ENCODE measurements at regions not wholly inside any gene's neighbourhood (a gene's known extent, or its start where the extent isn't known, plus 50 kb on each side); places are given as distances from the start of the nearest gene placed in this dataset.

DNA sequence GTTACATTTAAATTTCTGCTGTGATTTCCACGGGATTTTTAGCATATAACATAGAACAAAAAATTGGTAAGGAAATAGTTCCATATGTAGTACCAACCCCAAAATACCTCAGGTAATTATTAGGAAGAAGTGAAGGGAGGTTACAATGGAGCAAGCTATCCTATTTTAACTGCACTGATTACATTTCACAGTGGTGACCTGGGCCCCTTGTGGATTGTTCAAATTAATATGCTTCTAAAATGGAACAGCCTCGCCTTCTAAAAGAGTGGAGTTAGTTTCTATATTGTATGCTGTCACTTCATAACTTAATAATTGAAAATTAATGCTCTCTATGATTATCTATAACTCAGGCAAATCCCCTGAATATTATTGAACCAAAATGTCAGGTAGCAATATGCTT lies 651.7 kb upstream of the GBE1 start:
- Mint-ChIP-seq H3K27me3 (no peaks in the 10 kb centered on the region), H3K9me3 (peaks cover 10 to 13% (median 11%) of the 10 kb centered on the region in 3 donors)
- POLR2A ChIA-PET = no interaction called here

DNA sequence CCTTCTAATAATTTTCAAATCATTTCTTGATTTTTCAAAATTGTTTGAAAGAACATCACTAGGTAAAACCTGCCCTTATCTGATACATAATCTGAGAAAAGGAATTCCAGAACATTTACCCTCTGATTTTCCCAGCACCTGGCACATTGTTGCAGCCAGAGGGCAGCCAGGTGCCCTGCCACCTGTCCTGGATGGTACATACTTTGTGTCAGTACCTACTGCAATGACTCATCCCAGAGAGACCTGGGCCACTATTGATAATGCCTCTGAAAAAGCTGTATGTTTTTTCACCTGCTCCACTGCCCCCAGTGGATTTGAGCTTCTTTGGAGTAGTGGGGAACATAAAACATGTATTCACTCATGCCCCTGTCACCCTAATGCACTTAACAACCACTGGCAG lies 648.9 kb upstream of the GBE1 start:
- Histone ChIP-seq H3K36me3 (ENCODE audit: control insufficient read depth in 2 of 2, extremely low read depth in 1 of 2, insufficient read depth in 1 of 2, low read length in 1 of 2) (no peaks in the 10 kb centered on the region), H3K27me3 (replicated peaks in 1 of 2; ENCODE audit: control insufficient read depth in 2 of 2, extremely low read depth in 1 of 2, insufficient read depth in 2 of 2, low read length in 1 of 2) (no peaks in the 10 kb centered on the region), H3K4me3 (ENCODE audit: control insufficient read depth in 1 of 2, extremely low read depth in 1 of 2, low read length in 1 of 2) (no peak overlapping the region), H3K27ac (ENCODE audit: low read length) (no peak overlapping the region), H3K9me3 (no peaks in the 10 kb centered on the region), H3K4me1 (ENCODE audit: control insufficient read depth in 1 of 2, extremely low read depth in 1 of 2, insufficient read depth in 2 of 2, low read length in 2 of 2) (no peaks in the 10 kb centered on the region)
- POLR2A ChIA-PET = no interaction called here
- no peaks in the 10 kb centered on the region for H3K4me1 Mint-ChIP-seq
- H3K27ac Mint-ChIP-seq = no peak overlapping the region
- ATAC-seq (replicated peaks in 1 of 4) (no peak), DNase-seq (no peak)
- peaks cover 8 to 11% (median 10%) of the 10 kb centered on the region in 3 donors for H3K9me3 Mint-ChIP-seq
- H3K27me3 Mint-ChIP-seq = no peaks in the 10 kb centered on the region
- no peaks in the 10 kb centered on the region for H3K36me3 Mint-ChIP-seq
- CTCF ChIA-PET = no interaction called here
- no peak overlapping the region for H3K4me3 Mint-ChIP-seq

More for the DNA sequence above, 651.7 kb upstream of the GBE1 start:
- ATAC-seq (replicated peaks in 1 of 4) (no peak), DNase-seq (no peak)
- no peak overlapping the region for H3K27ac ChIP-seq (ENCODE audit: low read length)
- no peaks in the 10 kb centered on the region for H3K9me3 ChIP-seq
- H3K27ac Mint-ChIP-seq = no peak overlapping the region
- no peaks in the 10 kb centered on the region for H3K27me3 ChIP-seq (replicated peaks in 1 of 2; ENCODE audit: control insufficient read depth in 2 of 2, extremely low read depth in 1 of 2, insufficient read depth in 2 of 2, low read length in 1 of 2)
- no peaks in the 10 kb centered on the region for H3K4me1 ChIP-seq (ENCODE audit: control insufficient read depth in 1 of 2, extremely low read depth in 1 of 2, insufficient read depth in 2 of 2, low read length in 2 of 2)
- no peaks in the 10 kb centered on the region for H3K4me1 Mint-ChIP-seq
- H3K4me3 ChIP-seq (ENCODE audit: control insufficient read depth in 1 of 2, extremely low read depth in 1 of 2, low read length in 1 of 2) = no peak overlapping the region
- no peak overlapping the region for H3K4me3 Mint-ChIP-seq
- no peaks in the 10 kb centered on the region for H3K36me3 Mint-ChIP-seq
- WGBS (ENCODE audit: insufficient coverage) = no CpG with 5 or more reads among the region's 2 CpGs
- CTCF ChIA-PET = no interaction called here
- H3K36me3 ChIP-seq (ENCODE audit: control insufficient read depth in 2 of 2, extremely low read depth in 1 of 2, insufficient read depth in 1 of 2, low read length in 1 of 2) = no peaks in the 10 kb centered on the region

DNA sequence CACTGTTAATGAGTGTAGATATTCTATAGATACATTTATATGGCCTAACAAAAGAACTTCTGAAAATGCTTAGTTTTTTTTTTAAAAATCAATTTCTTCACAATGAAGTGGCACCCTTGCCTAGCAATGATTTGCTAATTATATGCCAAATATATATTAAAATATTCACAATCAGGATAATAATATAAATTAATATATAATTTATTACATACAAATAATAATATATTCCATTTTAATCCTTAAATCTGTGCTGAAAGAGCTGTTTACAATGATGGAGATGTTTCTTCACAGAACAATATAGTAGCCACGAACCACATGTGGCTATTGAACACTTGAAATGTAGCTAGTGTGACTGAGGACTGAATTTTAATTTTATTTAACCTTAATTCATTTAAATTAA lies 648.4 kb upstream of the GBE1 start:
- H3K4me3 Mint-ChIP-seq = no peak overlapping the region
- H3K27ac ChIP-seq (ENCODE audit: low read length) = no peak overlapping the region
- H3K4me1 ChIP-seq (ENCODE audit: control insufficient read depth in 1 of 2, extremely low read depth in 1 of 2, insufficient read depth in 2 of 2, low read length in 2 of 2) = no peaks in the 10 kb centered on the region
- no peaks in the 10 kb centered on the region for H3K9me3 ChIP-seq
- H3K4me3 ChIP-seq (ENCODE audit: control insufficient read depth in 1 of 2, extremely low read depth in 1 of 2, low read length in 1 of 2) = no peak overlapping the region
- H3K36me3 ChIP-seq (ENCODE audit: control insufficient read depth in 2 of 2, extremely low read depth in 1 of 2, insufficient read depth in 1 of 2, low read length in 1 of 2) = no peaks in the 10 kb centered on the region
- no peaks in the 10 kb centered on the region for H3K36me3 Mint-ChIP-seq
- DNase-seq = no peak
- peaks cover 8 to 11% (median 11%) of the 10 kb centered on the region in 3 donors for H3K9me3 Mint-ChIP-seq
- no peaks in the 10 kb centered on the region for H3K27me3 Mint-ChIP-seq
- H3K27me3 ChIP-seq (replicated peaks in 1 of 2; ENCODE audit: control insufficient read depth in 2 of 2, extremely low read depth in 1 of 2, insufficient read depth in 2 of 2, low read length in 1 of 2) = no peaks in the 10 kb centered on the region
- ChIA-PET CTCF (no interaction called here), POLR2A (no interaction called here)
- no peak overlapping the region for H3K27ac Mint-ChIP-seq
- no peaks in the 10 kb centered on the region for H3K4me1 Mint-ChIP-seq
- WGBS (ENCODE audit: insufficient coverage) = no CpG with 5 or more reads among the region's 1 CpG
- no peak for ATAC-seq (replicated peaks in 1 of 4)

GRCh38 chr3:82392203-82392775 lies 630.8 kb upstream of the GBE1 start:
- DNase-seq = no peak
- Histone ChIP-seq H3K36me3 (ENCODE audit: control insufficient read depth in 2 of 2, extremely low read depth in 1 of 2, insufficient read depth in 1 of 2, low read length in 1 of 2) (no peaks in the 10 kb centered on the region), H3K9me3 (no peaks in the 10 kb centered on the region), H3K4me3 (ENCODE audit: control insufficient read depth in 1 of 2, extremely low read depth in 1 of 2, low read length in 1 of 2) (no peak overlapping the region), H3K27ac (ENCODE audit: low read length) (no peak overlapping the region), H3K27me3 (replicated peaks in 1 of 2; ENCODE audit: control insufficient read depth in 2 of 2, extremely low read depth in 1 of 2, insufficient read depth in 2 of 2, low read length in 1 of 2) (no peaks in the 10 kb centered on the region), H3K4me1 (ENCODE audit: control insufficient read depth in 1 of 2, extremely low read depth in 1 of 2, insufficient read depth in 2 of 2, low read length in 2 of 2) (no peaks in the 10 kb centered on the region)
- Mint-ChIP-seq H3K9me3 (peaks cover 3 to 6% (median 6%) of the 10 kb centered on the region in 3 donors), H3K36me3 (no peaks in the 10 kb centered on the region), H3K27ac (no peak overlapping the region), H3K27me3 (no peaks in the 10 kb centered on the region), H3K4me3 (no peak overlapping the region), H3K4me1 (no peaks in the 10 kb centered on the region)
- POLR2A ChIA-PET = no interaction called here
- CTCF ChIA-PET = no interaction called here
- no peak for ATAC-seq (replicated peaks in 1 of 4)

DNA sequence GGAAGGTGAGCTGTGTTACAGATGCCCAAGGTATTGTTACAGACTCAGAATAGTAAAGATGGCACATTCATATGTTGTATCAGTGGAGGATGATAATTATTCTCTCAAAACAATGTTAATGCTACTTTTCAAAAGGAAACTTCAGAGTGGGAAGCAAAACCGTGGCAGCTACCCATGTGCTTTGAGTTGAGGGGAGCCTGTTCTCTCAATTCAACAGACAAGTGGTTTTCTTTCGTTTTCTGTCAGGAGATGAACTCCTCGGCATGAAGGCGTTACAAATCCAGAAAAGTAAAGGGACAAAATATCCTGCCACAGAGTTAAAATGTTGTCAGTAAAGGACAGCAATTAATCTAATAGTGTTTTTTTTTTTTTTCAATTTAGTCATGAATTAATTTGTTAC lies 629.4 kb upstream of the GBE1 start:
- CTCF ChIA-PET = no interaction called here
- H3K27ac ChIP-seq (ENCODE audit: low read length) = no peak overlapping the region
- Mint-ChIP-seq H3K36me3 (no peaks in the 10 kb centered on the region), H3K27me3 (no peaks in the 10 kb centered on the region), H3K4me1 (no peaks in the 10 kb centered on the region), H3K27ac (no peak overlapping the region), H3K4me3 (no peak overlapping the region), H3K9me3 (peaks cover 3 to 9% (median 6%) of the 10 kb centered on the region in 3 donors)
- POLR2A ChIA-PET = no interaction called here
- H3K9me3 ChIP-seq = no peaks in the 10 kb centered on the region
- no peak for DNase-seq
- no peaks in the 10 kb centered on the region for H3K27me3 ChIP-seq (replicated peaks in 1 of 2; ENCODE audit: control insufficient read depth in 2 of 2, extremely low read depth in 1 of 2, insufficient read depth in 2 of 2, low read length in 1 of 2)
- no peak for ATAC-seq (replicated peaks in 1 of 4)
- H3K4me1 ChIP-seq (ENCODE audit: control insufficient read depth in 1 of 2, extremely low read depth in 1 of 2, insufficient read depth in 2 of 2, low read length in 2 of 2) = no peaks in the 10 kb centered on the region
- no peaks in the 10 kb centered on the region for H3K36me3 ChIP-seq (ENCODE audit: control insufficient read depth in 2 of 2, extremely low read depth in 1 of 2, insufficient read depth in 1 of 2, low read length in 1 of 2)
- WGBS (ENCODE audit: insufficient coverage) = no CpG with 5 or more reads among the region's 4 CpGs
- H3K4me3 ChIP-seq (ENCODE audit: control insufficient read depth in 1 of 2, extremely low read depth in 1 of 2, low read length in 1 of 2) = no peak overlapping the region

DNA sequence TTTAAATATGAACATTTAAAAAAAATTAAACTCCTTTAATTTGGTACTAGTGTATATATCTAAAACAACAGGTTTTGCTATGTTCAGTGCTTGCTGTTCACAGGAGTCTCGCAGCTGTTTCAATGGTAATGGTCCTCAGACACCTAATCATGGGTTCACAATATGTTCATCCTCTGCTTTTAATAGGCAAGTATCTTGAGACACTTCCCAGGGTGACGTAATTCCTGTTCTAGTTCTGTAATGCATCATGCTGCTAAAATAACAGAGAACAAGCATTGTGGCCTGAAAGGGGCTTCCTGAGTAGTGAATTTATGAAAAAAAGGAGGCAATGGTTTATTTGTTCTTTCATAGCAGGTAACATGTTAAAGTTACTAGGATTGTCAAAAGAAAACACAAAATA lies 625.2 kb upstream of the GBE1 start:
- WGBS (ENCODE audit: insufficient coverage) = no CpG with 5 or more reads among the region's 2 CpGs
- Mint-ChIP-seq H3K4me1 (no peaks in the 10 kb centered on the region), H3K27me3 (no peaks in the 10 kb centered on the region), H3K27ac (no peak overlapping the region), H3K4me3 (no peak overlapping the region), H3K36me3 (no peaks in the 10 kb centered on the region), H3K9me3 (peaks cover 9 to 12% (median 10%) of the 10 kb centered on the region in 3 donors)
- no peak overlapping the region for H3K27ac ChIP-seq (ENCODE audit: low read length)
- ATAC-seq (replicated peaks in 1 of 4) (no peak), DNase-seq (no peak)
- POLR2A ChIA-PET = no interaction called here
- CTCF ChIA-PET = no interaction called here
- no peaks in the 10 kb centered on the region for H3K27me3 ChIP-seq (replicated peaks in 1 of 2; ENCODE audit: control insufficient read depth in 2 of 2, extremely low read depth in 1 of 2, insufficient read depth in 2 of 2, low read length in 1 of 2)
- H3K9me3 ChIP-seq = no peaks in the 10 kb centered on the region
- no peaks in the 10 kb centered on the region for H3K36me3 ChIP-seq (ENCODE audit: control insufficient read depth in 2 of 2, extremely low read depth in 1 of 2, insufficient read depth in 1 of 2, low read length in 1 of 2)
- H3K4me1 ChIP-seq (ENCODE audit: control insufficient read depth in 1 of 2, extremely low read depth in 1 of 2, insufficient read depth in 2 of 2, low read length in 2 of 2) = no peaks in the 10 kb centered on the region
- no peak overlapping the region for H3K4me3 ChIP-seq (ENCODE audit: control insufficient read depth in 1 of 2, extremely low read depth in 1 of 2, low read length in 1 of 2)

DNA sequence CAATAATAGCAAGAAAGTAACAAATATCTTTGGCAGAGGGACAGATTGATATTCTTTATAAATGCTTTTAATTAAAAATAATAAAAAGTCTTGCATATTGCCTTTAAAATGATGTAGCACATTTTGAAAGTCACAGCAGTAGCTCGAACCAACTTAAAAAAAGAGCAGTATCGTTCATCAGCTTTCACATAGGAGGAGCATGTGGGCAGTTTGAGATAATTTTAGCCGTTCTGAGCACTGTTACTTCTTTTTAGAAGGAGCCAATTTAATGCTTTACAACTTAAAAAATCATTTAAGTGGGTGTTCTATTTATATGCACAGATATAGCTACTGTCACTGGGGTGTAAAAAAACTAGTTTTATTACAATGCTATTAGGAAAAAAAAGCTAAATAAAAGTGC lies 622.7 kb upstream of the GBE1 start:
- H3K4me1 ChIP-seq (ENCODE audit: control insufficient read depth in 1 of 2, extremely low read depth in 1 of 2, insufficient read depth in 2 of 2, low read length in 2 of 2) = no peaks in the 10 kb centered on the region
- no peak overlapping the region for H3K4me3 ChIP-seq (ENCODE audit: control insufficient read depth in 1 of 2, extremely low read depth in 1 of 2, low read length in 1 of 2)
- H3K4me3 Mint-ChIP-seq = no peak overlapping the region
- no peaks in the 10 kb centered on the region for H3K4me1 Mint-ChIP-seq
- no peaks in the 10 kb centered on the region for H3K9me3 ChIP-seq
- no peak for ATAC-seq (replicated peaks in 1 of 4)
- POLR2A ChIA-PET = no interaction called here
- no peaks in the 10 kb centered on the region for H3K36me3 ChIP-seq (ENCODE audit: control insufficient read depth in 2 of 2, extremely low read depth in 1 of 2, insufficient read depth in 1 of 2, low read length in 1 of 2)
- no peak for DNase-seq
- CTCF ChIA-PET = no interaction called here
- H3K27ac Mint-ChIP-seq = no peak overlapping the region
- 56% methylated on average over 2 of the region's 3 CpGs for WGBS (ENCODE audit: insufficient coverage)
- no peak overlapping the region for H3K27ac ChIP-seq (ENCODE audit: low read length)
- no peaks in the 10 kb centered on the region for H3K27me3 Mint-ChIP-seq
- H3K36me3 Mint-ChIP-seq = no peaks in the 10 kb centered on the region
- peaks cover 9 to 12% (median 10%) of the 10 kb centered on the region in 3 donors for H3K9me3 Mint-ChIP-seq
- H3K27me3 ChIP-seq (replicated peaks in 1 of 2; ENCODE audit: control insufficient read depth in 2 of 2, extremely low read depth in 1 of 2, insufficient read depth in 2 of 2, low read length in 1 of 2) = no peaks in the 10 kb centered on the region
